GM12892 (cell line): ENCODE measurements at regions not wholly inside any gene's neighbourhood (a gene's known extent, or its start where the extent isn't known, plus 50 kb on each side); places are given as distances from the start of the nearest gene placed in this dataset.

Experiments
- POLR2A ChIP-seq: IDR thresholded peaks from 2 replicates; pipeline ENCODE4 v1.6.1; 2011; ENCODE audit warnings: low read depth, low read length, control low read depth
- POLR2AphosphoS5 ChIP-seq: IDR thresholded peaks from 2 replicates; pipeline ENCODE4 v1.6.1; 2011; ENCODE audit warnings: low read depth, low read length, control low read depth
- TAF1 ChIP-seq: IDR thresholded peaks from 2 replicates; pipeline ENCODE4 v1.6.1; 2011; ENCODE audit warnings: low read depth, mild to moderate bottlenecking, control low read depth, low read length, borderline replicate concordance

GRCh38 chr3:5657106-5657505 is 469.6 kb downstream of the EDEM1 start:
- TF ChIP-seq TAF1, result no peak
- no peak for TF ChIP-seq POLR2A
- TF ChIP-seq POLR2AphosphoS5, result no peak
